ENCODE measurements at regions not wholly inside any gene's neighbourhood (a gene's known extent, or its start where the extent isn't known, plus 50 kb on each side); places are given as distances from the start of the nearest gene placed in this dataset.

GRCh38 chr5:6832994-6833393, 119.8 kb downstream of the TENT4A start:
- DNase-seq = no peak

- no peak for DNase-seq
Observed at GRCh38 chr5:6833406-6833805, 120.2 kb downstream of the TENT4A start.

- DNase-seq = peak; percentile 33
Observed at GRCh38 chr5:6837095-6837494, 123.9 kb downstream of the TENT4A start.

- DNase-seq = peak; percentile 33
Observed at GRCh38 chr5:6837519-6838110, 124.4 kb downstream of the TENT4A start.

- DNase-seq = no peak
Observed at GRCh38 chr5:6838736-6839135, 125.5 kb downstream of the TENT4A start.

- no peak for DNase-seq
Observed at GRCh38 chr5:6840136-6840793, 127.0 kb downstream of the TENT4A start.

GRCh38 chr5:6843335-6843734, 130.1 kb downstream of the TENT4A start:
- no peak for DNase-seq

GRCh38 chr5:6843821-6844220, 130.6 kb downstream of the TENT4A start:
- DNase-seq = no peak

GRCh38 chr5:6845856-6846255, 132.6 kb downstream of the TENT4A start:
- no peak for DNase-seq

GRCh38 chr5:6847870-6848269, 134.6 kb downstream of the TENT4A start:
- DNase-seq = no peak

GRCh38 chr5:6849316-6850105, 136.3 kb downstream of the TENT4A start:
- peak; percentile 24 for DNase-seq

GRCh38 chr5:6850106-6850432, 136.8 kb downstream of the TENT4A start:
- DNase-seq = no peak

GRCh38 chr5:6856653-6857052, 143.4 kb downstream of the TENT4A start:
- peak; percentile 77 for DNase-seq

GRCh38 chr5:6858419-6858818, 145.2 kb downstream of the TENT4A start:
- DNase-seq = no peak

GRCh38 chr5:6859023-6859422, 145.8 kb downstream of the TENT4A start:
- DNase-seq = no peak

- DNase-seq = no peak
Observed at GRCh38 chr5:6859951-6860638, 146.9 kb downstream of the TENT4A start.

GRCh38 chr5:6861036-6861435, 147.8 kb downstream of the TENT4A start:
- peak; percentile 71 for DNase-seq

GRCh38 chr5:6861667-6862066, 148.4 kb downstream of the TENT4A start:
- DNase-seq = peak; percentile 62

GRCh38 chr5:6862306-6862705, 149.1 kb downstream of the TENT4A start:
- no peak for DNase-seq

- DNase-seq = no peak
Observed at GRCh38 chr5:6867712-6868111, 154.5 kb downstream of the TENT4A start.

- DNase-seq = no peak
Observed at GRCh38 chr5:6868171-6868570, 154.9 kb downstream of the TENT4A start.

GRCh38 chr5:6868575-6869215, 155.5 kb downstream of the TENT4A start:
- no peak for DNase-seq

- DNase-seq = no peak
Observed at GRCh38 chr5:6869677-6870076, 156.4 kb downstream of the TENT4A start.

Data from NCI-H69 (cell line).